GM18867 (cell line): ENCODE measurements at regions not wholly inside any gene's neighbourhood (a gene's known extent, or its start where the extent isn't known, plus 50 kb on each side); places are given as distances from the start of the nearest gene placed in this dataset.
"Not testable (repeated sequence)": the region's sequence is repeated elsewhere in the genome, so short reads cannot be mapped to it uniquely, and the experiment has no call there.

Experiments used
- ATAC-seq: cut with Tn5 transposase; IDR thresholded peaks from one replicate; pipeline ENCODE4 v1.9.1; 2021; ENCODE audit warnings: mild to moderate bottlenecking, moderate library complexity; ENCODE audit not compliant: unreplicated experiment

GRCh38 chr3:67064105-67064504 lies 66.0 kb downstream of the KBTBD8 start:
- ATAC-seq: no peak

GRCh38 chr3:67067251-67067650 lies 69.1 kb downstream of the KBTBD8 start:
- peak; percentile 94 for ATAC-seq

- not testable (repeated sequence) for ATAC-seq
Observed at GRCh38 chr3:67072640-67073039, 74.5 kb downstream of the KBTBD8 start.

- ATAC-seq: no peak
Observed at GRCh38 chr3:67073812-67074211, 75.7 kb downstream of the KBTBD8 start.

GRCh38 chr3:67075295-67075694 lies 77.2 kb downstream of the KBTBD8 start:
- no peak for ATAC-seq

GRCh38 chr3:67076607-67077006 lies 78.5 kb downstream of the KBTBD8 start:
- ATAC-seq: no peak

- ATAC-seq: no peak
Observed at GRCh38 chr3:67077656-67078055, 79.5 kb downstream of the KBTBD8 start.

- no peak for ATAC-seq
Observed at GRCh38 chr3:67082533-67083024, 84.5 kb downstream of the KBTBD8 start.

- peak; percentile 84 for ATAC-seq
Observed at GRCh38 chr3:67083277-67083676, 85.2 kb downstream of the KBTBD8 start.

GRCh38 chr3:67087788-67088187 lies 89.7 kb downstream of the KBTBD8 start:
- ATAC-seq: no peak

- no peak for ATAC-seq
Observed at GRCh38 chr3:67090474-67090873, 92.4 kb downstream of the KBTBD8 start.

- no peak for ATAC-seq
Observed at GRCh38 chr3:67093305-67093704, 95.2 kb downstream of the KBTBD8 start.

- no peak for ATAC-seq
Observed at GRCh38 chr3:67094167-67094566, 96.1 kb downstream of the KBTBD8 start.

GRCh38 chr3:67094774-67095173 lies 96.7 kb downstream of the KBTBD8 start:
- no peak for ATAC-seq

GRCh38 chr3:67104388-67104787 lies 106.3 kb downstream of the KBTBD8 start:
- no peak for ATAC-seq

- no peak for ATAC-seq
Observed at GRCh38 chr3:67106874-67107273, 108.8 kb downstream of the KBTBD8 start.

- peak; percentile 36 for ATAC-seq
Observed at GRCh38 chr3:67109651-67110204, 111.6 kb downstream of the KBTBD8 start.

- ATAC-seq: peak; percentile 99
Observed at GRCh38 chr3:67113802-67114407, 115.8 kb downstream of the KBTBD8 start.

- no peak for ATAC-seq
Observed at GRCh38 chr3:67118122-67118521, 120.0 kb downstream of the KBTBD8 start.

GRCh38 chr3:67118635-67119034 lies 120.5 kb downstream of the KBTBD8 start:
- no peak for ATAC-seq

- ATAC-seq: no peak
Observed at GRCh38 chr3:67123914-67124313, 125.8 kb downstream of the KBTBD8 start.

GRCh38 chr3:67127254-67127653 lies 129.1 kb downstream of the KBTBD8 start:
- ATAC-seq: no peak

- no peak for ATAC-seq
Observed at GRCh38 chr3:67142432-67142831, 144.3 kb downstream of the KBTBD8 start.
